Cardiac muscle cell (in vitro differentiated cells and primary cell): ENCODE measurements at regions not wholly inside any gene's neighbourhood (a gene's known extent, or its start where the extent isn't known, plus 50 kb on each side); places are given as distances from the start of the nearest gene placed in this dataset.

Experiments used
- DNase-seq, 2 donors: peaks; one replicate each; pipeline versions ENCODE4 v3.0.0 to v3.0.0-alpha.2; 2010 to 2017; ENCODE audit warnings: low read depth in 1 of 2, low spot score in 1 of 2
- H3K27ac ChIP-seq: fragments of 200-600 bp; sonication (generic); 2 replicates; pipeline ENCODE4 v1.5.1; 2016
- H3K27me3 ChIP-seq: fragments of 200-600 bp; sonication (generic); 2 replicates; pipeline ENCODE4 v1.6.0; 2016; ENCODE audit warnings: control low read depth
- H3K36me3 ChIP-seq: fragments of 200-600 bp; sonication (generic); 2 replicates; pipeline ENCODE4 v1.5.1; 2016; ENCODE audit warnings: control low read depth
- H3K4me1 ChIP-seq: fragments of 200-600 bp; sonication (generic); 2 replicates; pipeline ENCODE4 v1.8.1; 2017; ENCODE audit warnings: low read depth, mild to moderate bottlenecking, mixed run types
- H3K4me3 ChIP-seq: fragments of 200-600 bp; sonication (generic); 2 replicates; pipeline ENCODE4 v1.5.1; 2016; ENCODE audit warnings: mild to moderate bottlenecking
- H3K9me3 ChIP-seq: fragments of 200-600 bp; sonication (generic); 2 replicates; pipeline ENCODE4 v1.5.1; 2017; ENCODE audit warnings: low read depth, mild to moderate bottlenecking, control low read depth
- CTCF ChIP-seq: IDR thresholded peaks from 2 replicates; pipeline ENCODE4 v1.5.1; 2012; ENCODE audit warnings: low read depth, mild to moderate bottlenecking, low read length

GRCh38 chr3:44016818-44017217, 224.9 kb upstream of the TOPAZ1 start:
- no peak for TF ChIP-seq CTCF
- Histone ChIP-seq H3K9me3 (no peaks in the 10 kb centered on the region), H3K36me3 (no peaks in the 10 kb centered on the region), H3K4me1 (no peaks in the 10 kb centered on the region), H3K27ac (no peak overlapping the region), H3K4me3 (no peak overlapping the region), H3K27me3 (peaks cover 59% of the 10 kb centered on the region)
- no peak for DNase-seq

GRCh38 chr3:44018926-44019325, 222.8 kb upstream of the TOPAZ1 start:
- no peak for TF ChIP-seq CTCF
- no peak for DNase-seq
- Histone ChIP-seq H3K27me3 (peaks cover 77% of the 10 kb centered on the region), H3K4me1 (peaks cover 3% of the 10 kb centered on the region), H3K9me3 (no peaks in the 10 kb centered on the region), H3K4me3 (no peak overlapping the region), H3K27ac (no peak overlapping the region), H3K36me3 (no peaks in the 10 kb centered on the region)

GRCh38 chr3:44019736-44020135, 221.9 kb upstream of the TOPAZ1 start:
- Histone ChIP-seq H3K9me3 (no peaks in the 10 kb centered on the region), H3K27ac (no peak overlapping the region), H3K36me3 (no peaks in the 10 kb centered on the region), H3K4me1 (peaks cover 3% of the 10 kb centered on the region), H3K27me3 (peaks cover 85% of the 10 kb centered on the region), H3K4me3 (no peak overlapping the region)
- DNase-seq, result no peak
- no peak for TF ChIP-seq CTCF

GRCh38 chr3:44020143-44020542, 221.5 kb upstream of the TOPAZ1 start:
- Histone ChIP-seq H3K27me3 (peaks cover 86% of the 10 kb centered on the region), H3K4me3 (no peak overlapping the region), H3K36me3 (no peaks in the 10 kb centered on the region), H3K9me3 (no peaks in the 10 kb centered on the region), H3K4me1 (peaks cover 3% of the 10 kb centered on the region), H3K27ac (no peak overlapping the region)
- DNase-seq, result no peak
- TF ChIP-seq CTCF, result no peak

GRCh38 chr3:44021651-44022594, 219.8 kb upstream of the TOPAZ1 start:
- TF ChIP-seq CTCF, result no peak
- no peaks in the 10 kb centered on the region for H3K9me3 ChIP-seq
- H3K4me1 ChIP-seq, result peaks cover 3% of the 10 kb centered on the region
- peak overlapping the region; percentile 16 for H3K4me3 ChIP-seq
- H3K27me3 ChIP-seq, result peaks cover 100% of the 10 kb centered on the region
- DNase-seq, result peak in 1 of 2 donors; percentile 39
- no peaks in the 10 kb centered on the region for H3K36me3 ChIP-seq
- H3K27ac ChIP-seq, result no peak overlapping the region
